Vagina (tissue), 2 donors: ENCODE measurements at regions not wholly inside any gene's neighbourhood (a gene's known extent, or its start where the extent isn't known, plus 50 kb on each side); places are given as distances from the start of the nearest gene placed in this dataset.

Experiments used
- POLR2A ChIP-seq, 2 donors: fragments of 450-650 bp; IDR thresholded peaks; one replicate each; pipeline ENCODE4 v1.6.1; 2017; ENCODE audit warnings: antibody characterized with exemption in 2 of 2, mild to moderate bottlenecking in 2 of 2, moderate library complexity in 2 of 2
- TF ChIP-seq, protein P1 (sequence below), 3 experiments: fragments of 450-650 bp in 2 of 3; fragments of 200-600 bp in 1 of 3; sonication (generic) in 1 of 3; IDR thresholded peaks; one replicate each; pipeline ENCODE4 v1.5.1; 2017 to 2019; ENCODE audit warnings: antibody characterized with exemption in 3 of 3, mild to moderate bottlenecking in 2 of 3, moderate library complexity in 2 of 3

DNA sequence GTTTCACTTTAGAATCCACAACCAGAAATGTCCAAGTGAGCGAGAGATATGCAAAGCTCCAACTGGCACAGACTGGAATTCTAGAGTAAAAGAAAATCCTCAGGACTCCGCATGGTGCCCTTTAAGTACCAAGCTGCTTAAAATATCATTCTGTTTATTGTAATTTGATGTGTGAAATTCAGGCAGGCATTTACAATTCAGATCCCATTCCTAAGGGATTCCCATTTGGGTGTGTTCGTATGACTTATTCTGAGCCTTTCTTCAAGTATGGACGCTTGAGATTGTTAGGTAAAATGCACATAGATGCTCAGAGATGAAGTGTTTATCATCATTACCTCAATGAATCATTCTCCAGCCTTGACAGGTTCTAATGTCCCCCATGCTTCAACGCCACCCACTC, 99.3 kb upstream of the EEF1E1 start:
- TF ChIP-seq POLR2A (IDR thresholded peaks at IDR 0.05) = no peak
- TF ChIP-seq, protein P1, sequence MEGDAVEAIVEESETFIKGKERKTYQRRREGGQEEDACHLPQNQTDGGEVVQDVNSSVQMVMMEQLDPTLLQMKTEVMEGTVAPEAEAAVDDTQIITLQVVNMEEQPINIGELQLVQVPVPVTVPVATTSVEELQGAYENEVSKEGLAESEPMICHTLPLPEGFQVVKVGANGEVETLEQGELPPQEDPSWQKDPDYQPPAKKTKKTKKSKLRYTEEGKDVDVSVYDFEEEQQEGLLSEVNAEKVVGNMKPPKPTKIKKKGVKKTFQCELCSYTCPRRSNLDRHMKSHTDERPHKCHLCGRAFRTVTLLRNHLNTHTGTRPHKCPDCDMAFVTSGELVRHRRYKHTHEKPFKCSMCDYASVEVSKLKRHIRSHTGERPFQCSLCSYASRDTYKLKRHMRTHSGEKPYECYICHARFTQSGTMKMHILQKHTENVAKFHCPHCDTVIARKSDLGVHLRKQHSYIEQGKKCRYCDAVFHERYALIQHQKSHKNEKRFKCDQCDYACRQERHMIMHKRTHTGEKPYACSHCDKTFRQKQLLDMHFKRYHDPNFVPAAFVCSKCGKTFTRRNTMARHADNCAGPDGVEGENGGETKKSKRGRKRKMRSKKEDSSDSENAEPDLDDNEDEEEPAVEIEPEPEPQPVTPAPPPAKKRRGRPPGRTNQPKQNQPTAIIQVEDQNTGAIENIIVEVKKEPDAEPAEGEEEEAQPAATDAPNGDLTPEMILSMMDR (IDR thresholded peaks at IDR 0.05) = no peak
